GM23338 (cell line): ENCODE measurements at regions not wholly inside any gene's neighbourhood (a gene's known extent, or its start where the extent isn't known, plus 50 kb on each side); places are given as distances from the start of the nearest gene placed in this dataset.

ENCODE experiments used
- EZH2phosphoT487 ChIP-seq: fragments of 200-600 bp; sonication (generic); IDR thresholded peaks from one replicate; pipeline ENCODE4 v1.8.1; 2018; ENCODE audit warnings: antibody characterized with exemption; ENCODE audit not compliant: unreplicated experiment
- NANOG ChIP-seq: IDR thresholded peaks from 2 replicates; pipeline ENCODE4 v1.6.1; 2016; ENCODE audit warnings: antibody characterized with exemption, borderline replicate concordance
- POLR2AphosphoS5 ChIP-seq: IDR thresholded peaks from 2 replicates; pipeline ENCODE4 v1.6.1; 2016; ENCODE audit warnings: antibody characterized with exemption, low read depth
- ZNF114 ChIP-seq: fragments of 250-450 bp; sonication (Bioruptor Pico); IDR thresholded peaks from 2 replicates; pipeline ENCODE4 v1.5.0; 2020; ENCODE audit warnings: mild to moderate bottlenecking, moderate library complexity
- TF ChIP-seq, protein P1 (sequence below), 2 experiments: fragments of 200-600 bp in 1 of 2; sonication (generic) in 1 of 2; conservative IDR thresholded peaks; 2 replicates each; pipeline versions ENCODE4 v1.5.1 to v1.6.1; 2016 to 2017; ENCODE audit warnings: antibody characterized with exemption in 2 of 2, low read depth in 2 of 2, mild to moderate bottlenecking in 2 of 2, moderate library complexity in 1 of 2
- TF ChIP-seq, protein P2 (sequence below): fragments of 250-450 bp; sonication (Bioruptor Pico); IDR thresholded peaks from 2 replicates; pipeline ENCODE4 v1.5.0; 2020; ENCODE audit warnings: mild to moderate bottlenecking, moderate library complexity

DNA sequence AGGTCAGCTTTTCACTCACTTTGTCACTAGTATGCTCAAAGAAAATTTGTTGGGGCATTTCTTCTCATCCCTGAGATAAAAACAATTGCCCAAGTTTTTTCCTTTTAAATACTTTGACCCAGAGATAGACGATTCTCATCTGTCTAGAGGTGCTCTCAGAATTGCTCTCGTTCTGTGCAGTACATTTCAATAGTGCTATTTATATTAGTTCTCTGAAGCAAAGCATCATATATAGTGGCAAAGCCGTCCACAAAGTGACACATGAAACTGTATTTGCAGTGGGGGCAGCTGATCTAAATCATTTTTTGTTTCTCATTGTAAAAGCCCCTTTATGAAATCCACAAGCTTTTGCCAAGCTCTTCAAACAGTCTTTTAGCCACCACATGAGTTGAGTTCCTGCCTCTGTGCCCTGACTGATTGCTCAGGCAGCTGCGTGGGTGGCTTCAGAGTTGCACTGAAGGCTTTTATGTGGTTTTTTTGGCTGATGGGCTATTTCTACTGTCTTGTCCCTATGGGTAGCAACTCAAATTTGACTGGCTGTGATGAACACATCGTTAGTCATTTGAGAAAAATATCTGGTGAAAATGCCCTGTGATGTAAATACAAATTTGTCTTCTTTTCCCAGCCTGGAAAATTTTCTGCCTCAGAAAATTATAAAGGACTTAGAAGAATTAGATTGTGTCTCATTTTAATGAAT, 119.1 kb upstream of the OTUD4 start:
- TF ChIP-seq EZH2phosphoT487 = no peak
- TF ChIP-seq, protein P1, sequence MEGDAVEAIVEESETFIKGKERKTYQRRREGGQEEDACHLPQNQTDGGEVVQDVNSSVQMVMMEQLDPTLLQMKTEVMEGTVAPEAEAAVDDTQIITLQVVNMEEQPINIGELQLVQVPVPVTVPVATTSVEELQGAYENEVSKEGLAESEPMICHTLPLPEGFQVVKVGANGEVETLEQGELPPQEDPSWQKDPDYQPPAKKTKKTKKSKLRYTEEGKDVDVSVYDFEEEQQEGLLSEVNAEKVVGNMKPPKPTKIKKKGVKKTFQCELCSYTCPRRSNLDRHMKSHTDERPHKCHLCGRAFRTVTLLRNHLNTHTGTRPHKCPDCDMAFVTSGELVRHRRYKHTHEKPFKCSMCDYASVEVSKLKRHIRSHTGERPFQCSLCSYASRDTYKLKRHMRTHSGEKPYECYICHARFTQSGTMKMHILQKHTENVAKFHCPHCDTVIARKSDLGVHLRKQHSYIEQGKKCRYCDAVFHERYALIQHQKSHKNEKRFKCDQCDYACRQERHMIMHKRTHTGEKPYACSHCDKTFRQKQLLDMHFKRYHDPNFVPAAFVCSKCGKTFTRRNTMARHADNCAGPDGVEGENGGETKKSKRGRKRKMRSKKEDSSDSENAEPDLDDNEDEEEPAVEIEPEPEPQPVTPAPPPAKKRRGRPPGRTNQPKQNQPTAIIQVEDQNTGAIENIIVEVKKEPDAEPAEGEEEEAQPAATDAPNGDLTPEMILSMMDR (conservative IDR thresholded peaks at IDR 0.05; ENCODE audit: low read depth in 2 of 2) = no peak
- no peak for TF ChIP-seq POLR2AphosphoS5
- TF ChIP-seq, protein P2, sequence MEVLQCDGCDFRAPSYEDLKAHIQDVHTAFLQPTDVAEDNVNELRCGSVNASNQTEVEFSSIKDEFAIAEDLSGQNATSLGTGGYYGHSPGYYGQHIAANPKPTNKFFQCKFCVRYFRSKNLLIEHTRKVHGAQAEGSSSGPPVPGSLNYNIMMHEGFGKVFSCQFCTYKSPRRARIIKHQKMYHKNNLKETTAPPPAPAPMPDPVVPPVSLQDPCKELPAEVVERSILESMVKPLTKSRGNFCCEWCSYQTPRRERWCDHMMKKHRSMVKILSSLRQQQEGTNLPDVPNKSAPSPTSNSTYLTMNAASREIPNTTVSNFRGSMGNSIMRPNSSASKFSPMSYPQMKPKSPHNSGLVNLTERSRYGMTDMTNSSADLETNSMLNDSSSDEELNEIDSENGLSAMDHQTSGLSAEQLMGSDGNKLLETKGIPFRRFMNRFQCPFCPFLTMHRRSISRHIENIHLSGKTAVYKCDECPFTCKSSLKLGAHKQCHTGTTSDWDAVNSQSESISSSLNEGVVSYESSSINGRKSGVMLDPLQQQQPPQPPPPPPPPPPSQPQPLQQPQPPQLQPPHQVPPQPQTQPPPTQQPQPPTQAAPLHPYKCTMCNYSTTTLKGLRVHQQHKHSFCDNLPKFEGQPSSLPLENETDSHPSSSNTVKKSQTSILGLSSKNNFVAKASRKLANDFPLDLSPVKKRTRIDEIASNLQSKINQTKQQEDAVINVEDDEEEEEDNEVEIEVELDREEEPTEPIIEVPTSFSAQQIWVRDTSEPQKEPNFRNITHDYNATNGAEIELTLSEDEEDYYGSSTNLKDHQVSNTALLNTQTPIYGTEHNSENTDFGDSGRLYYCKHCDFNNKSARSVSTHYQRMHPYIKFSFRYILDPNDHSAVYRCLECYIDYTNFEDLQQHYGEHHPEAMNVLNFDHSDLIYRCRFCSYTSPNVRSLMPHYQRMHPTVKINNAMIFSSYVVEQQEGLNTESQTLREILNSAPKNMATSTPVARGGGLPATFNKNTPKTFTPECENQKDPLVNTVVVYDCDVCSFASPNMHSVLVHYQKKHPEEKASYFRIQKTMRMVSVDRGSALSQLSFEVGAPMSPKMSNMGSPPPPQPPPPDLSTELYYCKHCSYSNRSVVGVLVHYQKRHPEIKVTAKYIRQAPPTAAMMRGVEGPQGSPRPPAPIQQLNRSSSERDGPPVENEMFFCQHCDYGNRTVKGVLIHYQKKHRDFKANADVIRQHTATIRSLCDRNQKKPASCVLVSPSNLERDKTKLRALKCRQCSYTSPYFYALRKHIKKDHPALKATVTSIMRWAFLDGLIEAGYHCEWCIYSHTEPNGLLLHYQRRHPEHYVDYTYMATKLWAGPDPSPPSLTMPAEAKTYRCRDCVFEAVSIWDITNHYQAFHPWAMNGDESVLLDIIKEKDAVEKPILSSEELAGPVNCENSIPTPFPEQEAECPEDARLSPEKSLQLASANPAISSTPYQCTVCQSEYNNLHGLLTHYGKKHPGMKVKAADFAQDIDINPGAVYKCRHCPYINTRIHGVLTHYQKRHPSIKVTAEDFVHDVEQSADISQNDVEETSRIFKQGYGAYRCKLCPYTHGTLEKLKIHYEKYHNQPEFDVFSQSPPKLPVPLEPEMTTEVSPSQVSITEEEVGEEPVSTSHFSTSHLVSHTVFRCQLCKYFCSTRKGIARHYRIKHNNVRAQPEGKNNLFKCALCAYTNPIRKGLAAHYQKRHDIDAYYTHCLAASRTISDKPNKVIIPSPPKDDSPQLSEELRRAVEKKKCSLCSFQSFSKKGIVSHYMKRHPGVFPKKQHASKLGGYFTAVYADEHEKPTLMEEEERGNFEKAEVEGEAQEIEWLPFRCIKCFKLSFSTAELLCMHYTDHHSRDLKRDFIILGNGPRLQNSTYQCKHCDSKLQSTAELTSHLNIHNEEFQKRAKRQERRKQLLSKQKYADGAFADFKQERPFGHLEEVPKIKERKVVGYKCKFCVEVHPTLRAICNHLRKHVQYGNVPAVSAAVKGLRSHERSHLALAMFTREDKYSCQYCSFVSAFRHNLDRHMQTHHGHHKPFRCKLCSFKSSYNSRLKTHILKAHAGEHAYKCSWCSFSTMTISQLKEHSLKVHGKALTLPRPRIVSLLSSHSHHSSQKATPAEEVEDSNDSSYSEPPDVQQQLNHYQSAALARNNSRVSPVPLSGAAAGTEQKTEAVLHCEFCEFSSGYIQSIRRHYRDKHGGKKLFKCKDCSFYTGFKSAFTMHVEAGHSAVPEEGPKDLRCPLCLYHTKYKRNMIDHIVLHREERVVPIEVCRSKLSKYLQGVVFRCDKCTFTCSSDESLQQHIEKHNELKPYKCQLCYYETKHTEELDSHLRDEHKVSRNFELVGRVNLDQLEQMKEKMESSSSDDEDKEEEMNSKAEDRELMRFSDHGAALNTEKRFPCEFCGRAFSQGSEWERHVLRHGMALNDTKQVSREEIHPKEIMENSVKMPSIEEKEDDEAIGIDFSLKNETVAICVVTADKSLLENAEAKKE (CRISPR knock-in tag) = no peak
- no peak for TF ChIP-seq NANOG
- no peak for TF ChIP-seq ZNF114
